Panc1 (cell line): ENCODE measurements at regions not wholly inside any gene's neighbourhood (a gene's known extent, or its start where the extent isn't known, plus 50 kb on each side); places are given as distances from the start of the nearest gene placed in this dataset.

Source experiments
- ATAC-seq: fragments of 200-7000 bp; cut with Tn5 transposase; 2 replicates; pipeline ENCODE4 v1.9.1; 2020; ENCODE audit warnings: mild to moderate bottlenecking, moderate library complexity
- BruUV-seq: library from RNA; stranded (reverse); fragments of 400-500 nt; replicated peaks from 2 replicates; lab custom pipeline; 2021; lab: Mats Ljungman, UMichigan
- CTCF ChIA-PET: fragments of 300-600 bp; sonication (Branson Sonifier 250); formaldehyde crosslinking; loops from one replicate; lab custom pipeline; 2022; ENCODE audit warnings: antibody characterized with exemption; lab: Charles Lee
- POLR2A ChIA-PET: fragments of 300-600 bp; sonication (Branson Sonifier 250); formaldehyde crosslinking; loops from one replicate; lab custom pipeline; 2022; ENCODE audit warnings: antibody characterized with exemption; lab: Charles Lee
- DNase-seq: peaks from one replicate; pipeline ENCODE4 v3.0.0-alpha.2; 2010; ENCODE audit warnings: low read depth, low spot score
- H3K27ac ChIP-seq: 2 replicates; pipeline ENCODE4 v1.5.1; 2011; ENCODE audit warnings: mild to moderate bottlenecking, low read length, inconsistent platforms
- H3K27me3 ChIP-seq: fragments of 200-500 bp; sonication (Bioruptor generic); 2 replicates; pipeline ENCODE4 v1.6.0; 2014; ENCODE audit warnings: low read length, inconsistent platforms; ENCODE audit not compliant: control insufficient read depth, insufficient read depth
- H3K36me3 ChIP-seq: fragments of 200-500 bp; sonication (Bioruptor generic); 2 replicates; pipeline ENCODE4 v1.5.1; 2014; ENCODE audit warnings: inconsistent platforms, mild to moderate bottlenecking, low read length, moderate library complexity; ENCODE audit not compliant: control insufficient read depth, insufficient read depth
- H3K4me1 ChIP-seq: 2 replicates; pipeline ENCODE4 v1.5.1; 2011; ENCODE audit warnings: inconsistent platforms, mild to moderate bottlenecking, low read length, moderate library complexity; ENCODE audit not compliant: control insufficient read depth, insufficient read depth
- H3K4me3 ChIP-seq, 2 experiments: 2 replicates each; pipeline ENCODE4 v1.5.1; 2011 to 2012; ENCODE audit warnings: low read depth in 2 of 2, low read length in 2 of 2, mild to moderate bottlenecking in 2 of 2, inconsistent platforms in 1 of 2, moderate library complexity in 1 of 2
- H3K9me3 ChIP-seq: fragments of 200-500 bp; sonication (Bioruptor generic); 2 replicates; pipeline ENCODE4 v1.5.1; 2014; ENCODE audit warnings: low read depth, mild to moderate bottlenecking, inconsistent platforms, low read length, moderate library complexity; ENCODE audit not compliant: control insufficient read depth, insufficient read depth
- POLR2AphosphoS5 ChIP-seq: IDR thresholded peaks from 2 replicates; pipeline ENCODE4 v1.6.1; 2012; ENCODE audit warnings: mild to moderate bottlenecking, low read depth, low read length, moderate library complexity
- SIN3A ChIP-seq: IDR thresholded peaks from 2 replicates; pipeline ENCODE4 v1.6.1; 2012; ENCODE audit warnings: low read depth, mild to moderate bottlenecking, low read length, moderate library complexity, borderline replicate concordance; ENCODE audit not compliant: insufficient read depth
- TCF7L2 ChIP-seq: IDR thresholded peaks from 2 replicates; pipeline ENCODE4 v1.6.1; 2011; ENCODE audit warnings: mild to moderate bottlenecking, low read depth, low read length, inconsistent platforms
- in situ Hi-C: cut with HindIII; loops from 2 replicates; pipeline ENCODE4 v1.10.0; 2016; ENCODE audit warnings: low sequenced_read_pairs, low pct_unique_long_range_greater_than_20kb
- intact Hi-C: fragments of 100-400 bp; cut with micrococcal nuclease; formaldehyde crosslinking; loops from one replicate; pipeline ENCODE4 v1.10.0; 2022; ENCODE audit not compliant: unreplicated experiment
- TF ChIP-seq, protein P1 (sequence below): fragments of 450-650 bp; IDR thresholded peaks from 2 replicates; pipeline ENCODE4 v1.5.1; 2017; ENCODE audit warnings: mild to moderate bottlenecking
- TF ChIP-seq, protein P2 (sequence below), 2 experiments: IDR thresholded peaks; 2 replicates each; pipeline ENCODE4 v1.6.1; 2011 to 2012; ENCODE audit warnings: low read depth in 2 of 2, control low read depth in 1 of 2, low read length in 1 of 2, mild to moderate bottlenecking in 1 of 2, moderate library complexity in 1 of 2; ENCODE audit not compliant: insufficient read depth in 1 of 2

DNA sequence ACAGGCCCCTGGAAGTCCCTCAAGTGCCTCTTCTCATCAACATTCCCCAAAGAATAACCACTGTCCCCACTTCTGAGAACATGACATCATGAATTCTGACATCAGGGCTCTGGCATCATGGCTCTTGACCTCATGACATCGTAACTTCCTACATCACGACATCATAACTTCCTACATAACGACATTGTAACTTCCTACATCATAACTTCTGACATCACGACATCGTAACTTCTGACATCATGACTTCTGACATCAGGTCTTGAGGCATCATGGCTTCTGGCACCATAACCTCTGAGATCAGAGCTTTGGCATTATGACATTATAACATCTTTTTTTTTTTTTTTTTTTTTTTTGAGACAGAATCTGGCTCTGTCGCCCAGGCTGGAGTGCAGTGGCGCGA, 66.7 kb upstream of the FAM20C start:
- intact Hi-C loops (no loop called here), in situ Hi-C loops (no loop called here)
- Histone ChIP-seq H3K4me1 (no peaks in the 10 kb centered on the region), H3K27ac (no peak overlapping the region), H3K27me3 (no peaks in the 10 kb centered on the region; the same call in 1 of the 2 replicates), H3K4me3 (no peak overlapping the region), H3K9me3 (no peaks in the 10 kb centered on the region), H3K36me3 (no peaks in the 10 kb centered on the region)
- ChIA-PET POLR2A (no interaction called here), CTCF (no interaction called here)
- BruUV-seq = no TSS peak
- TF ChIP-seq, protein P1, sequence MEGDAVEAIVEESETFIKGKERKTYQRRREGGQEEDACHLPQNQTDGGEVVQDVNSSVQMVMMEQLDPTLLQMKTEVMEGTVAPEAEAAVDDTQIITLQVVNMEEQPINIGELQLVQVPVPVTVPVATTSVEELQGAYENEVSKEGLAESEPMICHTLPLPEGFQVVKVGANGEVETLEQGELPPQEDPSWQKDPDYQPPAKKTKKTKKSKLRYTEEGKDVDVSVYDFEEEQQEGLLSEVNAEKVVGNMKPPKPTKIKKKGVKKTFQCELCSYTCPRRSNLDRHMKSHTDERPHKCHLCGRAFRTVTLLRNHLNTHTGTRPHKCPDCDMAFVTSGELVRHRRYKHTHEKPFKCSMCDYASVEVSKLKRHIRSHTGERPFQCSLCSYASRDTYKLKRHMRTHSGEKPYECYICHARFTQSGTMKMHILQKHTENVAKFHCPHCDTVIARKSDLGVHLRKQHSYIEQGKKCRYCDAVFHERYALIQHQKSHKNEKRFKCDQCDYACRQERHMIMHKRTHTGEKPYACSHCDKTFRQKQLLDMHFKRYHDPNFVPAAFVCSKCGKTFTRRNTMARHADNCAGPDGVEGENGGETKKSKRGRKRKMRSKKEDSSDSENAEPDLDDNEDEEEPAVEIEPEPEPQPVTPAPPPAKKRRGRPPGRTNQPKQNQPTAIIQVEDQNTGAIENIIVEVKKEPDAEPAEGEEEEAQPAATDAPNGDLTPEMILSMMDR = no peak
- TF ChIP-seq, protein P2, sequence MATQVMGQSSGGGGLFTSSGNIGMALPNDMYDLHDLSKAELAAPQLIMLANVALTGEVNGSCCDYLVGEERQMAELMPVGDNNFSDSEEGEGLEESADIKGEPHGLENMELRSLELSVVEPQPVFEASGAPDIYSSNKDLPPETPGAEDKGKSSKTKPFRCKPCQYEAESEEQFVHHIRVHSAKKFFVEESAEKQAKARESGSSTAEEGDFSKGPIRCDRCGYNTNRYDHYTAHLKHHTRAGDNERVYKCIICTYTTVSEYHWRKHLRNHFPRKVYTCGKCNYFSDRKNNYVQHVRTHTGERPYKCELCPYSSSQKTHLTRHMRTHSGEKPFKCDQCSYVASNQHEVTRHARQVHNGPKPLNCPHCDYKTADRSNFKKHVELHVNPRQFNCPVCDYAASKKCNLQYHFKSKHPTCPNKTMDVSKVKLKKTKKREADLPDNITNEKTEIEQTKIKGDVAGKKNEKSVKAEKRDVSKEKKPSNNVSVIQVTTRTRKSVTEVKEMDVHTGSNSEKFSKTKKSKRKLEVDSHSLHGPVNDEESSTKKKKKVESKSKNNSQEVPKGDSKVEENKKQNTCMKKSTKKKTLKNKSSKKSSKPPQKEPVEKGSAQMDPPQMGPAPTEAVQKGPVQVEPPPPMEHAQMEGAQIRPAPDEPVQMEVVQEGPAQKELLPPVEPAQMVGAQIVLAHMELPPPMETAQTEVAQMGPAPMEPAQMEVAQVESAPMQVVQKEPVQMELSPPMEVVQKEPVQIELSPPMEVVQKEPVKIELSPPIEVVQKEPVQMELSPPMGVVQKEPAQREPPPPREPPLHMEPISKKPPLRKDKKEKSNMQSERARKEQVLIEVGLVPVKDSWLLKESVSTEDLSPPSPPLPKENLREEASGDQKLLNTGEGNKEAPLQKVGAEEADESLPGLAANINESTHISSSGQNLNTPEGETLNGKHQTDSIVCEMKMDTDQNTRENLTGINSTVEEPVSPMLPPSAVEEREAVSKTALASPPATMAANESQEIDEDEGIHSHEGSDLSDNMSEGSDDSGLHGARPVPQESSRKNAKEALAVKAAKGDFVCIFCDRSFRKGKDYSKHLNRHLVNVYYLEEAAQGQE (IDR thresholded peaks at IDR 0.05; ENCODE audit: insufficient read depth in 1 of 2, low read depth in 2 of 2, low read length in 1 of 2) = no peak
- TF ChIP-seq POLR2AphosphoS5 = no peak
- DNase-seq (no peak), ATAC-seq (no peak)

DNA sequence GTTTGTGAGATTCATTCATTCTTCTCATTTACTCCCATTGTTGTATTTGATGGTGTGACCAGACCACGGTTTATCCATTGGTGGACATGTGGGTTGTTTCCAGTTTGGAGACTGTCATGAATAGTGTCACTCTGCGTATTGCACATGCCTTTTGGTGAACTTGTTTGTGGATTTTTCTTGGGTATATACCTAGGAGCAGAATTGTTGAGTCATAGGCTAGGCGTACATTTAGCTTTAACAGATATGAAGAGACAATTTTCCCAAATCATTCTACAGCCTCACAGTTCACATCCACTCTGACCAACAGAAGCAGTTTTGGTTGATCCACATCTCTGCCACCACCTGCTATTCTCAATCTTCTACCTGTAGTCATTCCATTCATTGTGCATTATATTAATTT, 66.0 kb upstream of the FAM20C start:
- Histone ChIP-seq H3K4me1 (no peaks in the 10 kb centered on the region), H3K27ac (no peak overlapping the region), H3K4me3 (no peak overlapping the region), H3K9me3 (no peaks in the 10 kb centered on the region), H3K36me3 (no peaks in the 10 kb centered on the region), H3K27me3 (no peaks in the 10 kb centered on the region; the same call in 1 of the 2 replicates)
- ATAC-seq = no peak
- no peak for DNase-seq
- TF ChIP-seq POLR2AphosphoS5 (no peak), SIN3A (no peak), TCF7L2 (no peak)
- TF ChIP-seq, protein P1 = no peak
- TF ChIP-seq, protein P2 (IDR thresholded peaks at IDR 0.05; ENCODE audit: insufficient read depth in 1 of 2, low read depth in 2 of 2, low read length in 1 of 2) = no peak
- CTCF ChIA-PET = no interaction called here
- BruUV-seq = no TSS peak
- intact Hi-C loops (no loop called here), in situ Hi-C loops (no loop called here)
- POLR2A ChIA-PET = no interaction called here
